RWPE2 (cell line): ENCODE measurements at regions not wholly inside any gene's neighbourhood (a gene's known extent, or its start where the extent isn't known, plus 50 kb on each side); places are given as distances from the start of the nearest gene placed in this dataset.

Experiments used
- ATAC-seq: fragments of 200-7000 bp; cut with Tn5 transposase; 3 replicates; pipeline ENCODE4 v1.9.1; 2021; ENCODE audit warnings: low read depth
- DNase-seq: peaks from one replicate; pipeline ENCODE4 v3.0.0-alpha.2; 2020; ENCODE audit warnings: low spot score
- H3K27ac ChIP-seq: fragments of 450-650 bp; 2 replicates; pipeline ENCODE4 v1.5.1; 2017; ENCODE audit warnings: mild to moderate bottlenecking; ENCODE audit not compliant: poor library complexity, severe bottlenecking
- H3K27me3 ChIP-seq: fragments of 250-450 bp; sonication (Bioruptor Pico); 2 replicates; pipeline ENCODE4 v1.5.1; 2021; ENCODE audit warnings: mild to moderate bottlenecking, moderate library complexity; ENCODE audit not compliant: insufficient read depth, poor library complexity, severe bottlenecking
- H3K36me3 ChIP-seq: fragments of 250-450 bp; sonication (Bioruptor Pico); 2 replicates; pipeline ENCODE4 v1.5.1; 2020; ENCODE audit warnings: low read depth, mild to moderate bottlenecking, moderate library complexity
- H3K4me1 ChIP-seq: fragments of 250-450 bp; sonication (Bioruptor Pico); 2 replicates; pipeline ENCODE4 v1.5.1; 2021; ENCODE audit warnings: mild to moderate bottlenecking, moderate library complexity; ENCODE audit not compliant: insufficient read depth, poor library complexity, severe bottlenecking
- H3K4me3 ChIP-seq: fragments of 250-450 bp; sonication (Bioruptor Pico); 2 replicates; pipeline ENCODE4 v1.5.1; 2021; ENCODE audit warnings: mild to moderate bottlenecking, moderate library complexity; ENCODE audit not compliant: severe bottlenecking
- H3K9me3 ChIP-seq: fragments of 250-450 bp; sonication (Bioruptor Pico); 2 replicates; pipeline ENCODE4 v1.5.1; 2021; ENCODE audit warnings: mild to moderate bottlenecking, moderate library complexity; ENCODE audit not compliant: severe bottlenecking
- CTCF ChIP-seq: fragments of 450-650 bp; IDR thresholded peaks from one replicate; pipeline ENCODE4 v1.5.1; 2017; ENCODE audit warnings: mild to moderate bottlenecking, moderate library complexity; ENCODE audit not compliant: poor library complexity, severe bottlenecking

- ATAC-seq (peak; percentile 51; the same call in 2 of the 3 replicates), DNase-seq (peak; percentile 63)
- H3K27me3 ChIP-seq, result no peaks in the 10 kb centered on the region
- no peak for TF ChIP-seq CTCF
- H3K27ac ChIP-seq, result no peak overlapping the region
- no peak overlapping the region for H3K4me3 ChIP-seq
- no peaks in the 10 kb centered on the region for H3K36me3 ChIP-seq
- H3K9me3 ChIP-seq, result no peaks in the 10 kb centered on the region
- H3K4me1 ChIP-seq, result no peaks in the 10 kb centered on the region
These were observed 101.9 kb downstream of the GAS2L3 start for GRCh38 chr12:100675432-100675831.

- no peak for TF ChIP-seq CTCF
- ATAC-seq, result no peak
- Histone ChIP-seq H3K9me3 (no peaks in the 10 kb centered on the region), H3K36me3 (no peaks in the 10 kb centered on the region), H3K27ac (no peak overlapping the region), H3K4me3 (no peak overlapping the region), H3K27me3 (no peaks in the 10 kb centered on the region), H3K4me1 (no peaks in the 10 kb centered on the region)
- no peak for DNase-seq
These were observed 107.6 kb downstream of the GAS2L3 start for GRCh38 chr12:100681074-100681473.

- H3K9me3 ChIP-seq, result no peaks in the 10 kb centered on the region
- H3K27ac ChIP-seq, result no peak overlapping the region
- no peak for TF ChIP-seq CTCF
- no peaks in the 10 kb centered on the region for H3K4me1 ChIP-seq
- no peak overlapping the region for H3K4me3 ChIP-seq
- DNase-seq (no peak), ATAC-seq (no peak)
- H3K27me3 ChIP-seq, result no peaks in the 10 kb centered on the region
- no peaks in the 10 kb centered on the region for H3K36me3 ChIP-seq
These were observed 108.7 kb downstream of the GAS2L3 start for GRCh38 chr12:100682178-100682577.

GRCh38 chr12:100687686-100688085 is 106.9 kb upstream of the ANO4 start:
- Histone ChIP-seq H3K4me1 (no peaks in the 10 kb centered on the region), H3K27me3 (no peaks in the 10 kb centered on the region), H3K36me3 (no peaks in the 10 kb centered on the region), H3K4me3 (no peak overlapping the region), H3K27ac (no peak overlapping the region), H3K9me3 (no peaks in the 10 kb centered on the region)
- ATAC-seq (no peak), DNase-seq (no peak)
- TF ChIP-seq CTCF, result no peak

GRCh38 chr12:100688451-100688864 is 106.1 kb upstream of the ANO4 start:
- H3K27ac ChIP-seq, result no peak overlapping the region
- DNase-seq (no peak), ATAC-seq (no peak; the same call in 2 of the 3 replicates)
- no peaks in the 10 kb centered on the region for H3K9me3 ChIP-seq
- H3K27me3 ChIP-seq, result no peaks in the 10 kb centered on the region
- H3K36me3 ChIP-seq, result no peaks in the 10 kb centered on the region
- no peak for TF ChIP-seq CTCF
- no peaks in the 10 kb centered on the region for H3K4me1 ChIP-seq
- H3K4me3 ChIP-seq, result no peak overlapping the region
